Tibial nerve (tissue), 4 donors: ENCODE measurements at regions not wholly inside any gene's neighbourhood (a gene's known extent, or its start where the extent isn't known, plus 50 kb on each side); places are given as distances from the start of the nearest gene placed in this dataset.
"Not testable (repeated sequence)": the region's sequence is repeated elsewhere in the genome, so short reads cannot be mapped to it uniquely, and the experiment has no call there.

Experiments
- DNase-seq, 2 donors: peaks; one replicate each; pipeline ENCODE4 v3.0.0-alpha.2; 2019; ENCODE audit warnings: low spot score in 2 of 2
- H3K27ac ChIP-seq, 4 donors: fragments of 200-600 bp; sonication (generic) in 3 of 4; one replicate each; pipeline ENCODE4 v1.5.1; 2017 to 2019; ENCODE audit warnings: mild to moderate bottlenecking in 1 of 4
- H3K27me3 ChIP-seq, 2 donors: fragments of 200-600 bp; sonication (generic) in 1 of 2; one replicate each; pipeline versions ENCODE4 v1.5.1 to v1.6.0; 2017 to 2019
- H3K36me3 ChIP-seq, 3 donors: fragments of 200-600 bp; sonication (generic); one replicate each; pipeline ENCODE4 v1.5.1; 2018 to 2019
- H3K4me1 ChIP-seq, 4 donors: fragments of 200-600 bp; sonication (generic) in 3 of 4; one replicate each; pipeline ENCODE4 v1.5.1; 2017 to 2019
- H3K4me3 ChIP-seq, 4 donors: fragments of 200-600 bp; sonication (generic) in 3 of 4; one replicate each; pipeline ENCODE4 v1.5.1; 2017 to 2019; ENCODE audit warnings: mild to moderate bottlenecking in 1 of 4, moderate library complexity in 1 of 4
- H3K9me3 ChIP-seq, 4 donors: fragments of 200-600 bp; sonication (generic) in 3 of 4; one replicate each; pipeline ENCODE4 v1.5.1; 2017 to 2019
- CTCF ChIP-seq, 5 experiments: fragments of 200-600 bp in 3 of 5; fragments of 450-650 bp in 2 of 5; sonication (generic) in 3 of 5; IDR thresholded peaks; one replicate each; pipeline ENCODE4 v1.5.1; 2016 to 2019; ENCODE audit warnings: antibody characterized with exemption in 5 of 5, mild to moderate bottlenecking in 3 of 5, moderate library complexity in 2 of 5
- EP300 ChIP-seq, 2 donors: sonication (generic); formaldehyde crosslinking; IDR thresholded peaks; one replicate each; pipeline ENCODE4 v1.6.1; 2017; ENCODE audit warnings: antibody characterized with exemption in 2 of 2, mild to moderate bottlenecking in 1 of 2
- POLR2A ChIP-seq, 2 donors: fragments of 450-650 bp; IDR thresholded peaks; one replicate each; pipeline ENCODE4 v1.6.1; 2017; ENCODE audit warnings: antibody characterized with exemption in 2 of 2, mild to moderate bottlenecking in 2 of 2, moderate library complexity in 2 of 2
- WGBS, 2 donors: methylation state at CpG; one replicate each; pipeline ENCODE4 v1.1.5; 2018; 5-methylcytosine and 5-hydroxymethylcytosine counted together

GRCh38 chr20:29741594-29741893, 1515.9 kb upstream of the DEFB115 start:
- 36 to 68% methylated on average over 13 of the region's 13 CpGs for WGBS, 2 donors
- H3K9me3 ChIP-seq: peaks cover 0 to 82% (median 2%) of the 10 kb centered on the region in 4 donors
- no peak for TF ChIP-seq POLR2A (IDR thresholded peaks at IDR 0.05)
- TF ChIP-seq CTCF (IDR thresholded peaks at IDR 0.05): no peak
- TF ChIP-seq EP300 (IDR thresholded peaks at IDR 0.05): no peak
- no peak for DNase-seq
- H3K4me1 ChIP-seq: no peaks in the 10 kb centered on the region
- H3K27me3 ChIP-seq: no peaks in the 10 kb centered on the region
- H3K36me3 ChIP-seq: no peaks in the 10 kb centered on the region
- H3K4me3 ChIP-seq: no peak overlapping the region
- H3K27ac ChIP-seq: no peak overlapping the region

DNA sequence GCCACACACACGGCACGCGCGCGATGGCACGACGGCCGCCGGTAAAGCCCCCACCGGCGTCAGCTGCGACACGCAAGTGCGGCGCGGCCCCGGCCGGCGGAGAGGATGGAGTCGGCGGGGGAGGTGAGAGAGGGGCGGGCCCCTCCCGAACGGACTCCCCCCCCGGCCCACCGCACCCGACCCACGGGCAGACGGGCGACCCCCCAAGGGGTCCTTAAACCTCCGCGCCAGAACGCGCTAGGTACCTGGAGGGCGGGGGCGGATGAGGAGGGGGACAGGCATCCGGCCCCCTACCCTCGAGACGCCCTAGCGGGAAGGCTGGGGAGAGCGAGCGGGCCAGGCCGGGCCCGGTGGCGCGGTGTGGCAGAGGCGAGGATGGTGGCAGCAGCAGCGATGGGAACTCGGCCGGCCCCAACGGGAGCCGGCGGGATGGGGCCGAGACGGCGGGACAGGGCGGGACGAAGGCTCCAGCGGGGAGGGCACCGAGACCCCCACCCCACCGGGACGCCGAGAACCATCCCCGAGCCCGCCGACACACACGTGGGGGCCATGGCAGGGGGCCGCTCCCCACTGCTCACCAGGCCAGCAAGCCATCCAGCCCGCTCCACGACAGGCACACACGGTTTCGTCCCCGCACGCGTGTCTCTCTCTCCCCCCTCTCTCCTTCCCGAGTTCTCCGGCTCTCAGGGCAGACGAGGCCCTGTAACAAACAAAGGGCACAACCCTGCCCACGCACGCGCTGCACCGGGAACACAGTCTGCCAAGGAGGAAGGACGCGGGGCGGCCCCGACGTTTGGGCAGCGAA, 1515.4 kb upstream of the DEFB115 start:
- peaks cover 0 to 77% (median under 1%) of the 10 kb centered on the region in 4 donors for H3K9me3 ChIP-seq
- H3K27ac ChIP-seq: no peak overlapping the region
- no peaks in the 10 kb centered on the region for H3K4me1 ChIP-seq
- no peaks in the 10 kb centered on the region for H3K27me3 ChIP-seq
- DNase-seq: no peak
- no peak overlapping the region for H3K4me3 ChIP-seq
- no peaks in the 10 kb centered on the region for H3K36me3 ChIP-seq
- 56 to 68% methylated on average over 47 to 78 of the region's 88 CpGs for WGBS, 2 donors
- TF ChIP-seq CTCF (IDR thresholded peaks at IDR 0.05): no peak
- TF ChIP-seq EP300 (IDR thresholded peaks at IDR 0.05): no peak

DNA sequence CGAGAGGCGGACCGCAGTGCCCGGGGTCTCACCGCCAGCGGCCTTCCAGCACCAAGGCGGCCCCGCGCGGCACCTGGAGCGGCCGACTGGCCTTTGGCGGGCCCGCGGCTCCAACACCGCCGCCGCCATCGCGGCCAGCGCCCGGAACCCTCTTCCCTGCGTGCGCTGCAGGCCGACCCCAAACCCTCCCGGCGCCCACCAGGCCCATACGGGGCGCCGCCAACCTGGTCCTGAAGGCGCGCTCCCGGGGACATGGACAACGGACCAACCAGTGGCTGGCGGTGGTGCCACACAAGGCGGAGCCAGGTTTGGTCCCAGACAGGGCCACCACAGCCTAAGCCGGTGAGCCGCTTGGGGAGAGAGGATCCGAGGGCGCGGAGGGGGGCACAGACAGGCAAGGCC, 1514.8 kb upstream of the DEFB115 start:
- Histone ChIP-seq H3K9me3 (peaks cover 0 to 71% (median 0%) of the 10 kb centered on the region in 4 donors), H3K4me1 (no peaks in the 10 kb centered on the region), H3K27me3 (no peaks in the 10 kb centered on the region), H3K36me3 (no peaks in the 10 kb centered on the region), H3K4me3 (no peak overlapping the region), H3K27ac (no peak overlapping the region)
- 27 to 71% methylated on average over 3 to 37 of the region's 41 CpGs for WGBS, 2 donors
- no peak for DNase-seq
- TF ChIP-seq EP300 (IDR thresholded peaks at IDR 0.05): no peak
- TF ChIP-seq POLR2A (IDR thresholded peaks at IDR 0.05): no peak

GRCh38 chr20:29743101-29743931, 1514.1 kb upstream of the DEFB115 start:
- no peaks in the 10 kb centered on the region for H3K4me1 ChIP-seq
- TF ChIP-seq EP300 (IDR thresholded peaks at IDR 0.05) (no peak), POLR2A (IDR thresholded peaks at IDR 0.05) (no peak), CTCF (IDR thresholded peaks at IDR 0.05) (no peak)
- H3K4me3 ChIP-seq: no peak overlapping the region
- H3K27ac ChIP-seq: no peak overlapping the region
- 44 to 76% methylated on average over 41 to 66 of the region's 80 CpGs for WGBS, 2 donors
- DNase-seq: no peak
- no peaks in the 10 kb centered on the region for H3K36me3 ChIP-seq
- H3K27me3 ChIP-seq: no peaks in the 10 kb centered on the region
- peaks cover 0 to 65% (median 0%) of the 10 kb centered on the region in 4 donors for H3K9me3 ChIP-seq

DNA sequence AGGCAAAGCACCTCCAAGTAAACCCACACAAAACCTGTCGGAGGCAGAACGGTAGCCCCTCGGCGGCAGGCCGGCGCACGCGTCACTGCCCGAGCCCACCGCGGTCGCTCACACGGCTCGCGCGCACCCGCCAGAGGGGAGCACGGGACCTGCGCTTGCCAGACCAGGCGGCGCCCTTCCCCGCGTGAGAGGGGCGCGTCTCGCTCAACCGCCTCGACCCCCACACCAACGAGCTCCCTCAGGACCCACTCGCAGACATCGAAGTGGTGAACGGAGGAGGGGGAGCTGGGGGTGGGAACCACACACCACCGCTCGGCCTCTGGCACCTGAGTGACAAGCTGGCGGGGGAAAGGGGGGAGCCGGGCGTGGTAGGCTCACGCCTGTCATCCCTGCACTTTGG, 1513.4 kb upstream of the DEFB115 start:
- H3K4me1 ChIP-seq: no peaks in the 10 kb centered on the region
- no peak for DNase-seq
- H3K36me3 ChIP-seq: no peaks in the 10 kb centered on the region
- WGBS, 2 donors: 47 to 71% methylated on average over 21 to 38 of the region's 38 CpGs
- TF ChIP-seq EP300 (IDR thresholded peaks at IDR 0.05) (no peak), CTCF (IDR thresholded peaks at IDR 0.05) (no peak), POLR2A (IDR thresholded peaks at IDR 0.05) (no peak)
- H3K9me3 ChIP-seq: peaks cover 0 to 59% (median 0%) of the 10 kb centered on the region in 4 donors
- no peak overlapping the region for H3K4me3 ChIP-seq
- H3K27ac ChIP-seq: no peak overlapping the region
- no peaks in the 10 kb centered on the region for H3K27me3 ChIP-seq

DNA sequence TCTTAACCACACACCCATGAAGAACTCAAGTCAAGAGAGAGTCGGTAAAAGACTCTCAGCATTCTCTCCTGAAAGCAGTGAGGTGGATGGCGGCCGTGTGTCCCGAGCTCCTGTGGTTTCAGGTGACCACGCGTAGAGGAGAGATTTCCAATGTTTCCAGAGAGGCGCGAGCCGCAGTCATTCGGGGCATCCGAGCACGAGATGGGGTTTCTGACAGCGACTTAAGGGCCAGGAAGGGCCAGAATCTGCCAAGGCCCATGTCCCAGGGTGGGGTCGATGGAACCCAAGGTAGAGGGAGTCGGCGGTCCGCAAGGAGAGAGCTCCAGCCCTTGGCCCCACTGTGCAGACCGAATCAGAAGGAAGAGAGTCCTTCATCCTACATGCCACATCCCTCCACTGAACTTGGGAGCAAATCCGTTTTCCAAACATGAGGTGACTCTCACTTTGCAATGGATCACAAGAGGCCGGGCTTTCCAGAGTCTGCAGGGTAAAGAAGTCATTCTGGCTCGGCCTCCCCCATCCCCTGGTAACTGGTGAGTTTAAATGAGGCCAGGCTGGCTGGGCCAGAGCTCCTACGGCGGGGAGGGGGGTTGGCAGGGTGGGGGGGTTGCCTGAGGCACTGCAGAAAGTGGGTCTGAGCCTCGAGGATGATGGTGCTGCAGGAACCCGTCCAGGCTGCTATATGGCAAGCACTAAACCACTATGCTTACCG, 1511.8 kb upstream of the DEFB115 start:
- not testable (repeated sequence) for H3K27ac ChIP-seq, H3K4me3 ChIP-seq, H3K36me3 ChIP-seq, H3K27me3 ChIP-seq, DNase-seq, H3K4me1 ChIP-seq
- H3K9me3 ChIP-seq: peaks cover 0 to 56% (median 0%) of the 10 kb centered on the region in 4 donors
- WGBS, 2 donors: 85 to 88% methylated on average over 26 of the region's 26 CpGs
